Liver (tissue), 3 donors: ENCODE measurements at regions not wholly inside any gene's neighbourhood (a gene's known extent, or its start where the extent isn't known, plus 50 kb on each side); places are given as distances from the start of the nearest gene placed in this dataset.

Source experiments
- GABPA ChIP-seq, 2 donors: IDR thresholded peaks in 1 of 2; conservative IDR thresholded peaks in 1 of 2; 2 replicates each; pipeline ENCODE4 v1.6.1; 2016; ENCODE audit warnings: antibody characterized with exemption in 2 of 2, mild to moderate bottlenecking in 1 of 2, moderate library complexity in 1 of 2
- JUND ChIP-seq, 2 donors: IDR thresholded peaks; 2 replicates each; pipeline ENCODE4 v1.6.1; 2016; ENCODE audit warnings: antibody characterized with exemption in 2 of 2
- RAD21 ChIP-seq, 2 donors: IDR thresholded peaks; 2 replicates each; pipeline ENCODE4 v1.6.1; 2016; ENCODE audit warnings: antibody characterized with exemption in 2 of 2, mild to moderate bottlenecking in 2 of 2
- SP1 ChIP-seq: IDR thresholded peaks from 2 replicates; pipeline ENCODE4 v1.6.1; 2018; ENCODE audit warnings: antibody characterized with exemption, mild to moderate bottlenecking
- TAF1 ChIP-seq: conservative IDR thresholded peaks from 2 replicates; pipeline ENCODE4 v1.6.1; 2016; ENCODE audit warnings: antibody characterized with exemption, mild to moderate bottlenecking
- YY1 ChIP-seq: IDR thresholded peaks from 2 replicates; pipeline ENCODE4 v1.6.1; 2016; ENCODE audit warnings: antibody characterized with exemption, mild to moderate bottlenecking
- TF ChIP-seq, protein P1 (sequence below): IDR thresholded peaks from 2 replicates; pipeline ENCODE4 v1.6.1; 2016; ENCODE audit warnings: antibody characterized with exemption
- TF ChIP-seq, protein P2 (sequence below): IDR thresholded peaks from 2 replicates; pipeline ENCODE4 v1.6.1; 2016; ENCODE audit warnings: antibody characterized with exemption, mild to moderate bottlenecking
- TF ChIP-seq, protein P3 (sequence below): fragments of 150-350 bp; IDR thresholded peaks from 2 replicates; pipeline ENCODE4 v1.5.1; 2017; ENCODE audit warnings: improper control_type of control experiment, low read depth, low read length; ENCODE audit not compliant: missing input control
- donor health status: healthy.
- donor health status: healthy.

DNA sequence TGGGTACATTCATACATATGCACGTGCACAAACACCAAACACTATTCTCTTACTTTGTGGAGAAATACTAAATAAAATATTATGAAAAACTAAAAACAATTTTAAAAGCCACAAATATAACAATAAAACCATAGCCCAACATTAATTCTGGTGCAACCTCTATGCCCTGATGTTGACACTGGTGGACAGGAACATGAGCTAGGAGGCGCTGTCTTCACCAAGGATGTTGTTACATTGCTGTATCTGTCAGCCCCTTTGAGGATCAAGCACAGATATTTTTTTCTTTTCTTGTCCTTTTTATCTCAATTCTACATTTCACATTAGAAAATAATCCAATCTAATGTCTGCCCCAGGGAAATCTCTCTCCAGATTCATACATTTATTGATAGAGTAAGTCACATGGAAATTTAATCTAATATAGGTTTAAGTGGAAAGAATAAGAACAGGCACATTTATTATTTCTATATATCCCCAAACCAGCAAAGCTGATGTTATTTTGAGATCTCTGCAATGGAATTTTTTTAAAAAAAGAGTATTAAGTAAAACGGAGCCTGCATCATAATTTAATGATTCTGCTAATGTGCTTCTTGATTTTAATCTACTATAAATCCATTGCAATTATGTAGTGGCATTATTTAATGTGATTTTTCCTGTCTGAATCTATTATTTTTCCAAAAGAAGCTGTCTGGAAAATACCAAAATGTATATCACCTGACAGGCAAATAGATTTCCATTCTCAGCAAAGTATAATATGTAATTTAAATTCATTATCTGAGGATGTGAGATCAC is 716.5 kb downstream of the MTRR start:
- TF ChIP-seq GABPA (IDR thresholded peaks at IDR 0.05 in 1 of 2, conservative IDR thresholded peaks at IDR 0.05 in 1 of 2) (no peak), SP1 (no peak), YY1 (no peak), RAD21 (IDR thresholded peaks at IDR 0.05) (no peak), TAF1 (no peak), JUND (IDR thresholded peaks at IDR 0.05) (no peak)
- TF ChIP-seq, protein P1, sequence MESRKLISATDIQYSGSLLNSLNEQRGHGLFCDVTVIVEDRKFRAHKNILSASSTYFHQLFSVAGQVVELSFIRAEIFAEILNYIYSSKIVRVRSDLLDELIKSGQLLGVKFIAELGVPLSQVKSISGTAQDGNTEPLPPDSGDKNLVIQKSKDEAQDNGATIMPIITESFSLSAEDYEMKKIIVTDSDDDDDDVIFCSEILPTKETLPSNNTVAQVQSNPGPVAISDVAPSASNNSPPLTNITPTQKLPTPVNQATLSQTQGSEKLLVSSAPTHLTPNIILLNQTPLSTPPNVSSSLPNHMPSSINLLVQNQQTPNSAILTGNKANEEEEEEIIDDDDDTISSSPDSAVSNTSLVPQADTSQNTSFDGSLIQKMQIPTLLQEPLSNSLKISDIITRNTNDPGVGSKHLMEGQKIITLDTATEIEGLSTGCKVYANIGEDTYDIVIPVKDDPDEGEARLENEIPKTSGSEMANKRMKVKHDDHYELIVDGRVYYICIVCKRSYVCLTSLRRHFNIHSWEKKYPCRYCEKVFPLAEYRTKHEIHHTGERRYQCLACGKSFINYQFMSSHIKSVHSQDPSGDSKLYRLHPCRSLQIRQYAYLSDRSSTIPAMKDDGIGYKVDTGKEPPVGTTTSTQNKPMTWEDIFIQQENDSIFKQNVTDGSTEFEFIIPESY, result no peak
- TF ChIP-seq, protein P2, sequence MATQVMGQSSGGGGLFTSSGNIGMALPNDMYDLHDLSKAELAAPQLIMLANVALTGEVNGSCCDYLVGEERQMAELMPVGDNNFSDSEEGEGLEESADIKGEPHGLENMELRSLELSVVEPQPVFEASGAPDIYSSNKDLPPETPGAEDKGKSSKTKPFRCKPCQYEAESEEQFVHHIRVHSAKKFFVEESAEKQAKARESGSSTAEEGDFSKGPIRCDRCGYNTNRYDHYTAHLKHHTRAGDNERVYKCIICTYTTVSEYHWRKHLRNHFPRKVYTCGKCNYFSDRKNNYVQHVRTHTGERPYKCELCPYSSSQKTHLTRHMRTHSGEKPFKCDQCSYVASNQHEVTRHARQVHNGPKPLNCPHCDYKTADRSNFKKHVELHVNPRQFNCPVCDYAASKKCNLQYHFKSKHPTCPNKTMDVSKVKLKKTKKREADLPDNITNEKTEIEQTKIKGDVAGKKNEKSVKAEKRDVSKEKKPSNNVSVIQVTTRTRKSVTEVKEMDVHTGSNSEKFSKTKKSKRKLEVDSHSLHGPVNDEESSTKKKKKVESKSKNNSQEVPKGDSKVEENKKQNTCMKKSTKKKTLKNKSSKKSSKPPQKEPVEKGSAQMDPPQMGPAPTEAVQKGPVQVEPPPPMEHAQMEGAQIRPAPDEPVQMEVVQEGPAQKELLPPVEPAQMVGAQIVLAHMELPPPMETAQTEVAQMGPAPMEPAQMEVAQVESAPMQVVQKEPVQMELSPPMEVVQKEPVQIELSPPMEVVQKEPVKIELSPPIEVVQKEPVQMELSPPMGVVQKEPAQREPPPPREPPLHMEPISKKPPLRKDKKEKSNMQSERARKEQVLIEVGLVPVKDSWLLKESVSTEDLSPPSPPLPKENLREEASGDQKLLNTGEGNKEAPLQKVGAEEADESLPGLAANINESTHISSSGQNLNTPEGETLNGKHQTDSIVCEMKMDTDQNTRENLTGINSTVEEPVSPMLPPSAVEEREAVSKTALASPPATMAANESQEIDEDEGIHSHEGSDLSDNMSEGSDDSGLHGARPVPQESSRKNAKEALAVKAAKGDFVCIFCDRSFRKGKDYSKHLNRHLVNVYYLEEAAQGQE, result no peak
- TF ChIP-seq, protein P3, sequence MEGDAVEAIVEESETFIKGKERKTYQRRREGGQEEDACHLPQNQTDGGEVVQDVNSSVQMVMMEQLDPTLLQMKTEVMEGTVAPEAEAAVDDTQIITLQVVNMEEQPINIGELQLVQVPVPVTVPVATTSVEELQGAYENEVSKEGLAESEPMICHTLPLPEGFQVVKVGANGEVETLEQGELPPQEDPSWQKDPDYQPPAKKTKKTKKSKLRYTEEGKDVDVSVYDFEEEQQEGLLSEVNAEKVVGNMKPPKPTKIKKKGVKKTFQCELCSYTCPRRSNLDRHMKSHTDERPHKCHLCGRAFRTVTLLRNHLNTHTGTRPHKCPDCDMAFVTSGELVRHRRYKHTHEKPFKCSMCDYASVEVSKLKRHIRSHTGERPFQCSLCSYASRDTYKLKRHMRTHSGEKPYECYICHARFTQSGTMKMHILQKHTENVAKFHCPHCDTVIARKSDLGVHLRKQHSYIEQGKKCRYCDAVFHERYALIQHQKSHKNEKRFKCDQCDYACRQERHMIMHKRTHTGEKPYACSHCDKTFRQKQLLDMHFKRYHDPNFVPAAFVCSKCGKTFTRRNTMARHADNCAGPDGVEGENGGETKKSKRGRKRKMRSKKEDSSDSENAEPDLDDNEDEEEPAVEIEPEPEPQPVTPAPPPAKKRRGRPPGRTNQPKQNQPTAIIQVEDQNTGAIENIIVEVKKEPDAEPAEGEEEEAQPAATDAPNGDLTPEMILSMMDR, result no peak
